NCI-H2029 (cell line): ENCODE measurements at regions not wholly inside any gene's neighbourhood (a gene's known extent, or its start where the extent isn't known, plus 50 kb on each side); places are given as distances from the start of the nearest gene placed in this dataset.
"Not testable (repeated sequence)": the region's sequence is repeated elsewhere in the genome, so short reads cannot be mapped to it uniquely, and the experiment has no call there.

Source experiments
- DNase-seq: peaks from one replicate; lab custom pipeline; 2025; lab: John Stamatoyannopoulos, UW

- no peak for DNase-seq
Measured at GRCh38 chr9:30534455-30534854, 1850.0 kb upstream of the ACO1 start.

GRCh38 chr9:30534896-30535295, 1849.5 kb upstream of the ACO1 start:
- no peak for DNase-seq

GRCh38 chr9:30536494-30536893, 1847.9 kb upstream of the ACO1 start:
- DNase-seq, result no peak

GRCh38 chr9:30539696-30540095, 1844.7 kb upstream of the ACO1 start:
- not testable (repeated sequence) for DNase-seq

- peak; percentile 74 for DNase-seq
Measured at GRCh38 chr9:30574355-30575151, 1809.9 kb upstream of the ACO1 start.

- DNase-seq, result no peak
Measured at GRCh38 chr9:30575218-30575617, 1809.2 kb upstream of the ACO1 start.

- peak; percentile 65 for DNase-seq
Measured at GRCh38 chr9:30575691-30576090, 1808.8 kb upstream of the ACO1 start.

GRCh38 chr9:30579810-30580209, 1804.6 kb upstream of the ACO1 start:
- no peak for DNase-seq

- DNase-seq, result no peak
Measured at GRCh38 chr9:30582240-30582639, 1802.2 kb upstream of the ACO1 start.

- no peak for DNase-seq
Measured at GRCh38 chr9:30584559-30584958, 1799.9 kb upstream of the ACO1 start.

GRCh38 chr9:30591461-30591860, 1793.0 kb upstream of the ACO1 start:
- DNase-seq, result no peak

GRCh38 chr9:30597608-30598007, 1786.8 kb upstream of the ACO1 start:
- DNase-seq, result no peak

- DNase-seq, result no peak
Measured at GRCh38 chr9:30605936-30606335, 1778.5 kb upstream of the ACO1 start.

GRCh38 chr9:30609713-30610112, 1774.7 kb upstream of the ACO1 start:
- DNase-seq, result no peak

- DNase-seq, result not testable (repeated sequence)
Measured at GRCh38 chr9:30616782-30617181, 1767.7 kb upstream of the ACO1 start.

- DNase-seq, result no peak
Measured at GRCh38 chr9:30622561-30622960, 1761.9 kb upstream of the ACO1 start.

GRCh38 chr9:30628915-30629567, 1755.4 kb upstream of the ACO1 start:
- DNase-seq, result no peak

- DNase-seq, result no peak
Measured at GRCh38 chr9:30630459-30630858, 1754.0 kb upstream of the ACO1 start.

- DNase-seq, result not testable (repeated sequence)
Measured at GRCh38 chr9:30646639-30647038, 1737.8 kb upstream of the ACO1 start.

GRCh38 chr9:30661925-30662324, 1722.5 kb upstream of the ACO1 start:
- DNase-seq, result no peak

GRCh38 chr9:30670805-30671562, 1713.5 kb upstream of the ACO1 start:
- no peak for DNase-seq

- DNase-seq, result no peak
Measured at GRCh38 chr9:30673132-30673531, 1711.3 kb upstream of the ACO1 start.

- DNase-seq, result no peak
Measured at GRCh38 chr9:30676651-30677050, 1707.8 kb upstream of the ACO1 start.
